HepG2 (cell line): ENCODE measurements at regions not wholly inside any gene's neighbourhood (a gene's known extent, or its start where the extent isn't known, plus 50 kb on each side); places are given as distances from the start of the nearest gene placed in this dataset.

ENCODE experiments used
- ATAC-seq: fragments of 200-7000 bp; cut with Tn5 transposase; 3 replicates; pipeline ENCODE4 v1.9.1; 2020; ENCODE audit warnings: mild to moderate bottlenecking, moderate library complexity
- BruUV-seq: library from RNA; stranded (reverse); fragments of 400-500 nt; replicated peaks from 2 replicates; lab custom pipeline; 2021; lab: Mats Ljungman, UMichigan
- CTCF ChIA-PET: fragments of 300-600 bp; formaldehyde crosslinking; extraction: SDS; loops from one replicate; lab custom pipeline; 2021; ENCODE audit warnings: low total read pairs, inconsistent platforms, low intra/inter-chr PET ratio; lab: Yijun Ruan, JAX
- POLR2A ChIA-PET: fragments of 350-600 bp; sonication (Branson Sonifier 250); formaldehyde crosslinking; loops from one replicate; lab custom pipeline; 2020; ENCODE audit warnings: antibody characterized with exemption, inconsistent platforms; lab: Yijun Ruan, JAX
- DNase-seq: peaks from one replicate; pipeline ENCODE4 v3.0.0-alpha.2; 2015; ENCODE audit warnings: low spot score
- FAIRE-seq: peaks from 3 replicates; lab custom pipeline; 2011; peaks lifted over from hg19 to GRCh38; lab: Jason Lieb, UNC
- H2AFZ ChIP-seq: one replicate; pipeline ENCODE4 v1.6.1; 2011; ENCODE audit warnings: low read length, inconsistent platforms
- H3K27ac ChIP-seq: fragments of 300-600 bp; 3 replicates; pipeline ENCODE4 v1.8.0; 2011; ENCODE audit warnings: mixed run types, mild to moderate bottlenecking, mixed read lengths, low read length, inconsistent platforms; ENCODE audit not compliant: insufficient read depth; ENCODE audit errors: extremely low read length
- H3K27me3 ChIP-seq, 2 experiments: fragments of 200-600 bp in 1 of 2; 2 replicates in 1 of 2; 3 replicates in 1 of 2; pipeline versions ENCODE4 v1.6.0 to v1.8.0; 2011; ENCODE audit warnings: low read length in 2 of 2, mild to moderate bottlenecking in 2 of 2, moderate library complexity in 2 of 2, inconsistent platforms in 1 of 2; ENCODE audit not compliant: insufficient read depth in 2 of 2, control insufficient read depth in 1 of 2
- H3K36me3 ChIP-seq, 2 experiments: fragments of 200-600 bp in 1 of 2; replicated peaks in 1 of 2; 2 replicates in 1 of 2; 3 replicates in 1 of 2; pipeline versions ENCODE4 v1.5.1 to v1.8.0; 2011; ENCODE audit warnings: low read length in 2 of 2, inconsistent platforms in 1 of 2; ENCODE audit not compliant: insufficient read depth in 2 of 2, control insufficient read depth in 1 of 2
- H3K4me1 ChIP-seq: 2 replicates; pipeline ENCODE4 v1.5.1; 2012; ENCODE audit warnings: low read length, inconsistent platforms; ENCODE audit not compliant: insufficient read depth
- H3K4me2 ChIP-seq: 2 replicates; pipeline ENCODE4 v1.6.0; 2011; ENCODE audit warnings: low read depth, low read length, inconsistent platforms
- H3K4me3 ChIP-seq, 3 experiments: fragments of 200-600 bp in 1 of 3; sonication (generic), shearing (Covaris generic) in 1 of 3; replicated peaks in 1 of 3; 2 replicates each; pipeline ENCODE4 v1.5.1; 2011 to 2016; ENCODE audit warnings: low read length in 3 of 3, inconsistent platforms in 2 of 3, low read depth in 2 of 3, mild to moderate bottlenecking in 2 of 3, control low read depth in 1 of 3, mixed read lengths in 1 of 3; ENCODE audit not compliant: insufficient read depth in 1 of 3
- H3K79me2 ChIP-seq: one replicate; pipeline ENCODE4 v1.6.1; 2011; ENCODE audit warnings: low read length, inconsistent platforms; ENCODE audit not compliant: insufficient read depth
- H3K9ac ChIP-seq: 2 replicates; pipeline ENCODE4 v1.6.0; 2011; ENCODE audit warnings: mild to moderate bottlenecking, low read depth, low read length, inconsistent platforms; ENCODE audit not compliant: insufficient read depth
- H3K9me3 ChIP-seq: 2 replicates; pipeline ENCODE4 v1.5.1; 2012; ENCODE audit warnings: mild to moderate bottlenecking, low read length
- H4K20me1 ChIP-seq: 2 replicates; pipeline ENCODE4 v1.6.0; 2011; ENCODE audit warnings: inconsistent platforms, mild to moderate bottlenecking, low read length, moderate library complexity; ENCODE audit not compliant: insufficient read depth
- DZIP1 ChIP-seq: sonication (generic); formaldehyde crosslinking; IDR thresholded peaks from 2 replicates; pipeline ENCODE4 v1.5.0; 2020; ENCODE audit warnings: mild to moderate bottlenecking, missing genetic modification reagents
- RXRB ChIP-seq: IDR thresholded peaks from 2 replicates; pipeline ENCODE4 v1.6.1; 2016; ENCODE audit warnings: borderline replicate concordance, missing genetic modification reagents, missing compliant biosample characterization
- SRSF4 ChIP-seq: fragments of 200-400 bp; formaldehyde crosslinking; IDR thresholded peaks from one replicate; pipeline ENCODE4 v1.6.1; 2018; ENCODE audit warnings: mild to moderate bottlenecking, low read depth, low read length, moderate library complexity; ENCODE audit not compliant: poor library complexity, severe bottlenecking
- XBP1 ChIP-seq: sonication (generic); formaldehyde crosslinking; IDR thresholded peaks from 2 replicates; pipeline ENCODE4 v1.5.0; 2020; ENCODE audit warnings: missing genetic modification reagents
- ZNF850 ChIP-seq: sonication (generic); formaldehyde crosslinking; conservative IDR thresholded peaks from 2 replicates; pipeline ENCODE4 v1.9.0; 2021; ENCODE audit warnings: mild to moderate bottlenecking, missing genetic modification reagents
- WGBS: methylation state at CpG from one replicate; pipeline ENCODE4 v1.1.6; 2017; ENCODE audit warnings: low lambda C conversion rate; 5-methylcytosine and 5-hydroxymethylcytosine counted together
- in situ Hi-C: cut with HindIII; loops from 2 replicates; pipeline ENCODE4 v1.10.0; 2017; ENCODE audit warnings: low pct_unique_long_range_greater_than_20kb; ENCODE audit not compliant: extremely low pct_ligation_motif_present
- intact Hi-C: fragments of 100-400 bp; cut with micrococcal nuclease; formaldehyde crosslinking; loops from one replicate; pipeline ENCODE4 v1.10.0; 2022; ENCODE audit not compliant: unreplicated experiment
- TF ChIP-seq, protein P1 (sequence below): sonication (generic); formaldehyde crosslinking; IDR thresholded peaks from 2 replicates; pipeline ENCODE4 v1.9.0; 2021; ENCODE audit warnings: missing genetic modification reagents, mild to moderate bottlenecking, borderline replicate concordance

- in situ Hi-C loops (loop anchor here (10.0 kb wide), 1 partner anchor 101 kb away; no protein-coding TSS in a partner anchor), intact Hi-C loops (loop anchor here (10.0 kb wide), 2 partner anchors 101 to 211 kb away; no protein-coding TSS in a partner anchor)
- Histone ChIP-seq H3K27ac (peak overlapping the region; percentile 99), H3K4me3 (no peak overlapping the region), H3K27me3 (no peaks in the 10 kb centered on the region), H3K4me2 (no peak overlapping the region), H3K9me3 (peaks cover 6% of the 10 kb centered on the region; the same call in 1 of the 2 replicates), H2AFZ (peak overlapping the region; percentile 15), H3K4me1 (peaks cover 62% of the 10 kb centered on the region), H3K79me2 (no peaks in the 10 kb centered on the region), H4K20me1 (no peaks in the 10 kb centered on the region), H3K9ac (no peak overlapping the region; the same call in 1 of the 2 replicates), H3K36me3 (no peaks in the 10 kb centered on the region)
- ChIA-PET POLR2A (no interaction called here), CTCF (no interaction called here)
- no TSS peak for BruUV-seq
- TF ChIP-seq, protein P1, sequence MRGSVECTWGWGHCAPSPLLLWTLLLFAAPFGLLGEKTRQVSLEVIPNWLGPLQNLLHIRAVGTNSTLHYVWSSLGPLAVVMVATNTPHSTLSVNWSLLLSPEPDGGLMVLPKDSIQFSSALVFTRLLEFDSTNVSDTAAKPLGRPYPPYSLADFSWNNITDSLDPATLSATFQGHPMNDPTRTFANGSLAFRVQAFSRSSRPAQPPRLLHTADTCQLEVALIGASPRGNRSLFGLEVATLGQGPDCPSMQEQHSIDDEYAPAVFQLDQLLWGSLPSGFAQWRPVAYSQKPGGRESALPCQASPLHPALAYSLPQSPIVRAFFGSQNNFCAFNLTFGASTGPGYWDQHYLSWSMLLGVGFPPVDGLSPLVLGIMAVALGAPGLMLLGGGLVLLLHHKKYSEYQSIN (CRISPR knock-in tag), result no peak
- TF ChIP-seq DZIP1 (CRISPR knock-in tag) (no peak), XBP1 (CRISPR knock-in tag) (no peak), SRSF4 (no peak), RXRB (CRISPR knock-in tag) (no peak), ZNF850 (no peak)
- 93% methylated on average over 2 of the region's 2 CpGs for WGBS
- DNase-seq (no peak), ATAC-seq (no peak), FAIRE-seq (no peak)
Observed at GRCh38 chr5:116865651-116866050, 291.0 kb upstream of the SEMA6A start.
